ENCODE measurements at regions not wholly inside any gene's neighbourhood (a gene's known extent, or its start where the extent isn't known, plus 50 kb on each side); places are given as distances from the start of the nearest gene placed in this dataset.
"Not testable (repeated sequence)": the region's sequence is repeated elsewhere in the genome, so short reads cannot be mapped to it uniquely, and the experiment has no call there.

DNA sequence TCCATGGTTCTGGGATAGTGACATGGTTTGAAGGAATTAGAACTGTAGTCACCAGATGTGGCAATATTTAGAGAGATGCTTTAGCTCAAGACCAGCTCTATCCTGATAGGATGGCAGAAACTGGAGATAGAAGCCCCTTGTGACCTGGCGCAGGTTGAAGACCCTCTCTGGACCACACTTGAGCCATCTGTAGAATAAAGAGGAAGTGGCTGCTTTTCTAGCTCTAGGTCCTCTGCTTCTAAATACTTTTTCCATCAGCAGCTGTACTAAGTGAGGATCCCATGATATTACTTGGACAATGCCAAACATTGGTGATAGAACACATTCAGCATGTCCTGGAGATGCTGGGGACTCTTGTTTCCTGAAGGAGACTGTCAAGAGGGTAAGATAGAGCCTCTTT, 172.6 kb downstream of the PDCD6IP start:
- Mint-ChIP-seq H3K36me3 (peaks cover 6% of the 10 kb centered on the region), H3K9me3 (peaks cover 0 to 8% (median 0%) of the 10 kb centered on the region in 3 donors), H3K27ac (no peak overlapping the region), H3K27me3 (peaks cover 7 to 17% of the 10 kb centered on the region in 2 donors), H3K4me3 (no peak overlapping the region), H3K4me1 (no peaks in the 10 kb centered on the region)
- Histone ChIP-seq H3K4me1 (ENCODE audit: control insufficient read depth in 1 of 2, extremely low read depth in 1 of 2, insufficient read depth in 2 of 2, low read length in 2 of 2) (no peaks in the 10 kb centered on the region), H3K36me3 (ENCODE audit: control insufficient read depth in 2 of 2, extremely low read depth in 1 of 2, insufficient read depth in 1 of 2, low read length in 1 of 2) (no peaks in the 10 kb centered on the region), H3K9me3 (no peaks in the 10 kb centered on the region), H3K27me3 (replicated peaks in 1 of 2; ENCODE audit: control insufficient read depth in 2 of 2, extremely low read depth in 1 of 2, insufficient read depth in 2 of 2, low read length in 1 of 2) (no peaks in the 10 kb centered on the region), H3K4me3 (ENCODE audit: control insufficient read depth in 1 of 2, extremely low read depth in 1 of 2, low read length in 1 of 2) (no peak overlapping the region), H3K27ac (ENCODE audit: low read length) (no peak overlapping the region)
- no peak for ATAC-seq (replicated peaks in 1 of 4)
- no CpG with 5 or more reads among the region's 1 CpG for WGBS (ENCODE audit: insufficient coverage)
- CTCF ChIA-PET: no interaction called here
- POLR2A ChIA-PET: no interaction called here
- no peak for DNase-seq

DNA sequence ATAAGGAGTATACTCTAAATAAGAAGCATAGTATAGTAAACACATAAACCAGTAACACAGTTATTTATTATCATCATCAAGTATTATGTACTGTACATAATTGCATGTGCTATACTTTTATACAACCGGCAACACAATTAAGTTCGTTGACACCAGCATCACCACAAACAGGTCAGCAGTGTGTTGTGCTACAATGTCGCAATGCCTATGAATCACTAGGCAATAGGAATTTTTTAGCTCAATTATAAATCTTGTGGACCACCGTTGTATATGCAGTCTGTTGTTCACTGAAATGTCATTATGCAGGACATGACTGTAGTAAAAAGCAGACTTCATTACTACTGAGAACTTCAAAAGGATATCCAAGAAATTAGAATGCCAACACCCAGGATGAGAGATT, 177.0 kb downstream of the PDCD6IP start:
- no peak overlapping the region for H3K4me3 ChIP-seq (ENCODE audit: control insufficient read depth in 1 of 2, extremely low read depth in 1 of 2, low read length in 1 of 2)
- no peaks in the 10 kb centered on the region for H3K9me3 ChIP-seq
- ChIA-PET POLR2A (no interaction called here), CTCF (no interaction called here)
- H3K4me3 Mint-ChIP-seq: no peak overlapping the region
- H3K36me3 ChIP-seq (ENCODE audit: control insufficient read depth in 2 of 2, extremely low read depth in 1 of 2, insufficient read depth in 1 of 2, low read length in 1 of 2): no peaks in the 10 kb centered on the region
- no peaks in the 10 kb centered on the region for H3K4me1 Mint-ChIP-seq
- peaks cover 7 to 16% of the 10 kb centered on the region in 2 donors for H3K27me3 Mint-ChIP-seq
- peaks cover 5% of the 10 kb centered on the region for H3K36me3 Mint-ChIP-seq
- ATAC-seq (replicated peaks in 1 of 4) (no peak), DNase-seq (no peak)
- no peaks in the 10 kb centered on the region for H3K4me1 ChIP-seq (ENCODE audit: control insufficient read depth in 1 of 2, extremely low read depth in 1 of 2, insufficient read depth in 2 of 2, low read length in 2 of 2)
- WGBS (ENCODE audit: insufficient coverage): 90% methylated on average over 2 of the region's 4 CpGs
- H3K27ac ChIP-seq (ENCODE audit: low read length): no peak overlapping the region
- peaks cover 0 to 4% (median 0%) of the 10 kb centered on the region in 3 donors for H3K9me3 Mint-ChIP-seq
- H3K27ac Mint-ChIP-seq: no peak overlapping the region
- H3K27me3 ChIP-seq (replicated peaks in 1 of 2; ENCODE audit: control insufficient read depth in 2 of 2, extremely low read depth in 1 of 2, insufficient read depth in 2 of 2, low read length in 1 of 2): no peaks in the 10 kb centered on the region

DNA sequence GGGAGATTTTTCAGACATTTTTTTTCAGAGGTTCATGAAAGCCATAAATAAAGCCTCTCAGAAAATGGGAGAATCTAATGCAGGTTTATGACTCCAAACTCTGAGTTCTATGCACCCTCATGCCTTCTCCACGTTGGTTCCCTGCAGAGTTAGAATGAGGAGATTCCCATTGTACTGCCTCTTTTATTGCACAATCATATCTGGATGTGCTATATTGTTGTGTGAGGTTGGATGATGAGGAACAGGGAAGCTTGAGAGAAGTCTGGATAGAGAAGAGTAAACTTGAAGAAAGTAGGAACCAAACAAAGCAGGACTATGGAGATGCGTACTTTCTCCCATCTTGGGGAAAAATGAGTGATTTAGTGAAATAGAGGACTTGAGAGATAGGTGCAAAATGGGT, 178.8 kb downstream of the PDCD6IP start:
- H3K4me1 Mint-ChIP-seq: no peaks in the 10 kb centered on the region
- no peaks in the 10 kb centered on the region for H3K36me3 ChIP-seq (ENCODE audit: control insufficient read depth in 2 of 2, extremely low read depth in 1 of 2, insufficient read depth in 1 of 2, low read length in 1 of 2)
- no peaks in the 10 kb centered on the region for H3K9me3 ChIP-seq
- no peaks in the 10 kb centered on the region for H3K9me3 Mint-ChIP-seq
- 88% methylated on average over 1 of the region's 2 CpGs for WGBS (ENCODE audit: insufficient coverage)
- H3K27ac Mint-ChIP-seq: no peak overlapping the region
- H3K27me3 ChIP-seq (replicated peaks in 1 of 2; ENCODE audit: control insufficient read depth in 2 of 2, extremely low read depth in 1 of 2, insufficient read depth in 2 of 2, low read length in 1 of 2): no peaks in the 10 kb centered on the region
- H3K27ac ChIP-seq (ENCODE audit: low read length): no peak overlapping the region
- ATAC-seq (replicated peaks in 1 of 4) (no peak), DNase-seq (no peak)
- CTCF ChIA-PET: interaction anchor here in 1 of 2 donors (0.6 kb wide), 1 partner anchor 14 kb away, joined by 3 read pairs; no protein-coding TSS in a partner anchor
- H3K4me1 ChIP-seq (ENCODE audit: control insufficient read depth in 1 of 2, extremely low read depth in 1 of 2, insufficient read depth in 2 of 2, low read length in 2 of 2): no peaks in the 10 kb centered on the region
- no peak overlapping the region for H3K4me3 Mint-ChIP-seq
- H3K4me3 ChIP-seq (ENCODE audit: control insufficient read depth in 1 of 2, extremely low read depth in 1 of 2, low read length in 1 of 2): no peak overlapping the region
- peaks cover 3 to 6% of the 10 kb centered on the region in 2 donors for H3K27me3 Mint-ChIP-seq
- POLR2A ChIA-PET: no interaction called here
- no peaks in the 10 kb centered on the region for H3K36me3 Mint-ChIP-seq

DNA sequence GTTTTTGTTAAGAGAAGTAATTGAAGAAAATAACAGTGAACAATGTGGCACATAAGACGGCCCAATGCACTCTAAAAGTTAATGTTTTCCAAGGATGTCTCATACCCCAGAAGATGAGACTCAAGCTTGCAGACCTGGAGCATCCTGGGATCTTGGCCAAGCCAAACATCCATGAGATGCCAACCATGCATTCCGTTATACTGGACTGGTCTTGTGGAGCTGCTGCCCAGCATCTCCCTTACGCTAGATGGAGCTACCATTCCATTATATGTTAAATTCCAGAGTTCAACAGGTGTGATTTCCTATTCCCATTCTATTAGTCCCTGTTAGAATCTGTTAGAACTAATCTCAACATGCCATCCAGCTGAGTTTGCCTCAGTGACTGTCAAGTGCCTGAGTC, 181.8 kb downstream of the PDCD6IP start:
- Mint-ChIP-seq H3K27me3 (no peaks in the 10 kb centered on the region), H3K27ac (no peak overlapping the region), H3K4me3 (no peak overlapping the region), H3K4me1 (peaks cover 0 to 7% (median 0%) of the 10 kb centered on the region in 3 donors), H3K9me3 (no peaks in the 10 kb centered on the region), H3K36me3 (no peaks in the 10 kb centered on the region)
- ChIA-PET POLR2A (no interaction called here), CTCF (interaction anchor here in 1 of 2 donors (0.9 kb wide), 1 partner anchor 704 kb away, joined by 3 read pairs; no protein-coding TSS in a partner anchor)
- Histone ChIP-seq H3K36me3 (ENCODE audit: control insufficient read depth in 2 of 2, extremely low read depth in 1 of 2, insufficient read depth in 1 of 2, low read length in 1 of 2) (no peaks in the 10 kb centered on the region), H3K27ac (ENCODE audit: low read length) (no peak overlapping the region), H3K4me1 (ENCODE audit: control insufficient read depth in 1 of 2, extremely low read depth in 1 of 2, insufficient read depth in 2 of 2, low read length in 2 of 2) (no peaks in the 10 kb centered on the region), H3K27me3 (replicated peaks in 1 of 2; ENCODE audit: control insufficient read depth in 2 of 2, extremely low read depth in 1 of 2, insufficient read depth in 2 of 2, low read length in 1 of 2) (no peaks in the 10 kb centered on the region), H3K4me3 (ENCODE audit: control insufficient read depth in 1 of 2, extremely low read depth in 1 of 2, low read length in 1 of 2) (no peak overlapping the region), H3K9me3 (no peaks in the 10 kb centered on the region)
- 79% methylated on average over 2 of the region's 3 CpGs for WGBS (ENCODE audit: insufficient coverage)
- DNase-seq (peak in 1 of 35 experiments; percentile 8), ATAC-seq (replicated peaks in 1 of 4) (no peak)

DNA sequence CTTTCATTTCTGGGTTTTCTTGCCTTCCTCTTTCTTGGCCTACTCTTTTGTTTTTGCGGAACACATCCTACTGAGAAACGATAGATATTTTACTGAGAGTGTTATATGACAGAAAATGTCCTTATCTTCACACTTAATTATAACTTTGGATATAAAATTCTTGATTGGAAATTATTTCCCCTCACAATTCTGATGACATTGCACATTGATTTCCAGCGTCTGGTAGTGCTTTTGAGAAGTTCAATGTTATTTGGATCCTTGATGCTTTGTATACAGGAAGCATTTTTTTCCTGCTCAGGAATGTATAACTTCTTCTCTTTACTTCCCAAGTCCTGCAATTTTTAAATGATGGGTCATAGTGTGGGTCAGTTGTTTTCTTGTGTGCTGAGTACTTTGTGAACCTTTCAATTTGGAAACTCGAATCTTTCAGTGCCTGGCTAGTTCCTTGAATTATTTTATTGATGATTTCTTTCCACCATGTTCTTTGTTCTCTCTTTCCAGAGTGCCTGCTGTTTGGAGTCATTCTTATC, 183.9 kb downstream of the PDCD6IP start:
- Mint-ChIP-seq H3K27ac (no peak overlapping the region), H3K27me3 (peaks cover 0 to 4% of the 10 kb centered on the region in 2 donors), H3K36me3 (no peaks in the 10 kb centered on the region), H3K4me1 (peaks cover 5 to 27% (median 15%) of the 10 kb centered on the region in 3 donors), H3K4me3 (no peak overlapping the region), H3K9me3 (no peaks in the 10 kb centered on the region)
- ChIA-PET CTCF (no interaction called here), POLR2A (no interaction called here)
- Histone ChIP-seq H3K36me3 (ENCODE audit: control insufficient read depth in 2 of 2, extremely low read depth in 1 of 2, insufficient read depth in 1 of 2, low read length in 1 of 2) (no peaks in the 10 kb centered on the region), H3K27me3 (replicated peaks in 1 of 2; ENCODE audit: control insufficient read depth in 2 of 2, extremely low read depth in 1 of 2, insufficient read depth in 2 of 2, low read length in 1 of 2) (no peaks in the 10 kb centered on the region), H3K4me3 (ENCODE audit: control insufficient read depth in 1 of 2, extremely low read depth in 1 of 2, low read length in 1 of 2) (no peak overlapping the region), H3K4me1 (ENCODE audit: control insufficient read depth in 1 of 2, extremely low read depth in 1 of 2, insufficient read depth in 2 of 2, low read length in 2 of 2) (no peaks in the 10 kb centered on the region), H3K27ac (ENCODE audit: low read length) (no peak overlapping the region), H3K9me3 (no peaks in the 10 kb centered on the region)
- DNase-seq: no peak
- no peak for ATAC-seq (replicated peaks in 1 of 4)
- no CpG with 5 or more reads among the region's 4 CpGs for WGBS (ENCODE audit: insufficient coverage)

DNA sequence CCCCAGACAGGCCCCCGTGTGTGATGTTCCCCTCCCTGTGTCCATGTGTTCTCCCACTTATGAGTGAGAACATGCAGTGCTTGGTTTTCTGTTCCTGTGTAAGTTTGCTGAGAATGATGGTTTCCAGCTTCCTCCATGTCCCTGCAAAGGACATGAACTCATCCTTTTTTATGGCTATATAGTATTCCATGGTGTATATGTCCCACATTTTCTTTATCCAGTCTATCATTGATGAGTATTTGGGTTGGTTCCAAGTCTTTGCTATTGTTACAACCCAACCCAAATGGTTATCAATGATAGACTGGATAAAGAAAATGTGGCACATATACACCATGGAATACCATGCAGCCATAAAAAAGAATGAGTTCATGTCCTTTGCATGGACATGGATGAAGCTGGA, 184.5 kb downstream of the PDCD6IP start:
- H3K27ac ChIP-seq (ENCODE audit: low read length); H3K36me3 ChIP-seq (ENCODE audit: control insufficient read depth in 2 of 2, extremely low read depth in 1 of 2, insufficient read depth in 1 of 2, low read length in 1 of 2); H3K27ac Mint-ChIP-seq; H3K4me3 ChIP-seq (ENCODE audit: control insufficient read depth in 1 of 2, extremely low read depth in 1 of 2, low read length in 1 of 2); ATAC-seq (replicated peaks in 1 of 4); H3K4me1 ChIP-seq (ENCODE audit: control insufficient read depth in 1 of 2, extremely low read depth in 1 of 2, insufficient read depth in 2 of 2, low read length in 2 of 2); H3K9me3 ChIP-seq; CTCF ChIA-PET; H3K36me3 Mint-ChIP-seq; H3K4me3 Mint-ChIP-seq; H3K27me3 ChIP-seq (replicated peaks in 1 of 2; ENCODE audit: control insufficient read depth in 2 of 2, extremely low read depth in 1 of 2, insufficient read depth in 2 of 2, low read length in 1 of 2); DNase-seq; H3K27me3 Mint-ChIP-seq; POLR2A ChIA-PET; H3K9me3 Mint-ChIP-seq: not testable (repeated sequence)
- peaks cover 5 to 27% (median 15%) of the 10 kb centered on the region in 3 donors for H3K4me1 Mint-ChIP-seq
- WGBS (ENCODE audit: insufficient coverage): no CpG with 5 or more reads among the region's 1 CpG

DNA sequence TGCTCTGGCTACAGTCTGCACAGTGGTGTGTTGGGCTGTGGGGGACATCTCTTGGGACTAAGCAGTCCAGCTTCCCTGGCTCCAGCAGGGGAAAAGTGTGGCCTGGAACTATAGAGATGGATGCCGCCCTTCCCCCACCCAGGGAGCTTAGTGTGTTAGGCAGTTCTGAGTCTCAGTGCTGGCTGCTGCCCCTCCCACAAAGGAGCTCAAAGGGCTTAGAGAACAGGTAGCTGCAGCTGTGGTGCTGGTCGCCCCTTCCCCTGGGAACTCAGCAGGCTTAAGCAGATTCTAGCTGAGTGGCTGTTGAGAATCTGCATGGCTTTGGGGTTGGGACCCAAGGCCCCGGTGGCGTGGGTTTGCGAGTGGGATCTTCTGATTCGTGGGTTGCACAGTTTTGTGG, 190.8 kb downstream of the PDCD6IP start:
- Histone ChIP-seq H3K36me3 (ENCODE audit: control insufficient read depth in 2 of 2, extremely low read depth in 1 of 2, insufficient read depth in 1 of 2, low read length in 1 of 2) (no peaks in the 10 kb centered on the region), H3K4me1 (ENCODE audit: control insufficient read depth in 1 of 2, extremely low read depth in 1 of 2, insufficient read depth in 2 of 2, low read length in 2 of 2) (no peaks in the 10 kb centered on the region), H3K9me3 (no peaks in the 10 kb centered on the region), H3K4me3 (ENCODE audit: control insufficient read depth in 1 of 2, extremely low read depth in 1 of 2, low read length in 1 of 2) (no peak overlapping the region), H3K27me3 (replicated peaks in 1 of 2; ENCODE audit: control insufficient read depth in 2 of 2, extremely low read depth in 1 of 2, insufficient read depth in 2 of 2, low read length in 1 of 2) (peaks cover 0 to 7% of the 10 kb centered on the region in 2 experiments), H3K27ac (ENCODE audit: low read length) (no peak overlapping the region)
- ChIA-PET CTCF (no interaction called here), POLR2A (interaction anchor here in 1 of 2 donors (0.6 kb wide), 1 partner anchor 406 kb away, joined by 3 read pairs; no protein-coding TSS in a partner anchor)
- H3K9me3 Mint-ChIP-seq: no peaks in the 10 kb centered on the region
- DNase-seq (no peak), ATAC-seq (replicated peaks in 1 of 4) (no peak)
- no peak overlapping the region for H3K27ac Mint-ChIP-seq
- peaks cover 0 to 22% of the 10 kb centered on the region in 2 donors for H3K27me3 Mint-ChIP-seq
- WGBS (ENCODE audit: insufficient coverage): 81% methylated on average over 6 of the region's 6 CpGs
- peaks cover 5 to 27% (median 15%) of the 10 kb centered on the region in 3 donors for H3K4me1 Mint-ChIP-seq
- H3K36me3 Mint-ChIP-seq: no peaks in the 10 kb centered on the region
- no peak overlapping the region for H3K4me3 Mint-ChIP-seq
